ENCODE measurements at regions not wholly inside any gene's neighbourhood (a gene's known extent, or its start where the extent isn't known, plus 50 kb on each side); places are given as distances from the start of the nearest gene placed in this dataset.

DNA sequence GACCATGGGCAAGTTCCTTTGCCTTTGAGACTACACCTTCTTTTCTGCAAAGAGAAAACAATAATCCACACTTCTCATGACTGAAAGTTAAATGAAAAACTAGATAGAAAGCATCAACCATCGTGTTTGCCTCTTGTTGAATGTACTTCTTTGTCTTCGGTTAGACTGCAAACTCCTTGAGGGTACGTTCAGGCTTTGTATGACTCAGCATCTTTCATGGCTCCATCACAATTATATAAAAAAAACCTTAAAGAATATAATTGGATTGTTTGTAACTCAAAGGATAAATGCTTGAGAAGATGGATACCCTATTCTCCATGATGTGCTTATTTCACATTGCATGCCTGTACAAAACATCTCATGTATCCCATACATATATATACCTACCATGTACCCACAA, 439.2 kb downstream of the MAFB start:
- Histone ChIP-seq H2AFZ (no peak overlapping the region), H3K79me2 (replicated peaks; ENCODE audit: insufficient read depth) (no peaks in the 10 kb centered on the region; the same call in 1 of the 2 replicates), H3K4me2 (no peak overlapping the region), H3K9me2 (ENCODE audit: insufficient read depth) (no peaks in the 10 kb centered on the region), H3F3A (replicated peaks; ENCODE audit: low read depth) (no peaks in the 10 kb centered on the region), H3K4me3 (no peak overlapping the region), H3K27me3 (ENCODE audit: insufficient read depth) (no peaks in the 10 kb centered on the region), H4K20me1 (replicated peaks; ENCODE audit: insufficient read depth) (no peaks in the 10 kb centered on the region), H3K27ac (ENCODE audit: low read depth) (no peak overlapping the region), H3K36me3 (ENCODE audit: insufficient read depth) (no peaks in the 10 kb centered on the region), H3K4me1 (ENCODE audit: insufficient read depth) (no peaks in the 10 kb centered on the region)
- no peak for TF ChIP-seq CREB1 (CRISPR knock-in tag; IDR thresholded peaks at IDR 0.05; ENCODE audit: low read depth)
- TF ChIP-seq JUNB (IDR thresholded peaks at IDR 0.05; ENCODE audit: unreplicated experiment): no peak
- no peak for TF ChIP-seq ZNF114 (CRISPR knock-in tag; IDR thresholded peaks at IDR 0.05)
- no peak for TF ChIP-seq EZH2phosphoT487 (IDR thresholded peaks at IDR 0.05; ENCODE audit: unreplicated experiment)
- no peak for TF ChIP-seq STAT1 (IDR thresholded peaks at IDR 0.05; ENCODE audit: unreplicated experiment)
- TF ChIP-seq, protein P1, sequence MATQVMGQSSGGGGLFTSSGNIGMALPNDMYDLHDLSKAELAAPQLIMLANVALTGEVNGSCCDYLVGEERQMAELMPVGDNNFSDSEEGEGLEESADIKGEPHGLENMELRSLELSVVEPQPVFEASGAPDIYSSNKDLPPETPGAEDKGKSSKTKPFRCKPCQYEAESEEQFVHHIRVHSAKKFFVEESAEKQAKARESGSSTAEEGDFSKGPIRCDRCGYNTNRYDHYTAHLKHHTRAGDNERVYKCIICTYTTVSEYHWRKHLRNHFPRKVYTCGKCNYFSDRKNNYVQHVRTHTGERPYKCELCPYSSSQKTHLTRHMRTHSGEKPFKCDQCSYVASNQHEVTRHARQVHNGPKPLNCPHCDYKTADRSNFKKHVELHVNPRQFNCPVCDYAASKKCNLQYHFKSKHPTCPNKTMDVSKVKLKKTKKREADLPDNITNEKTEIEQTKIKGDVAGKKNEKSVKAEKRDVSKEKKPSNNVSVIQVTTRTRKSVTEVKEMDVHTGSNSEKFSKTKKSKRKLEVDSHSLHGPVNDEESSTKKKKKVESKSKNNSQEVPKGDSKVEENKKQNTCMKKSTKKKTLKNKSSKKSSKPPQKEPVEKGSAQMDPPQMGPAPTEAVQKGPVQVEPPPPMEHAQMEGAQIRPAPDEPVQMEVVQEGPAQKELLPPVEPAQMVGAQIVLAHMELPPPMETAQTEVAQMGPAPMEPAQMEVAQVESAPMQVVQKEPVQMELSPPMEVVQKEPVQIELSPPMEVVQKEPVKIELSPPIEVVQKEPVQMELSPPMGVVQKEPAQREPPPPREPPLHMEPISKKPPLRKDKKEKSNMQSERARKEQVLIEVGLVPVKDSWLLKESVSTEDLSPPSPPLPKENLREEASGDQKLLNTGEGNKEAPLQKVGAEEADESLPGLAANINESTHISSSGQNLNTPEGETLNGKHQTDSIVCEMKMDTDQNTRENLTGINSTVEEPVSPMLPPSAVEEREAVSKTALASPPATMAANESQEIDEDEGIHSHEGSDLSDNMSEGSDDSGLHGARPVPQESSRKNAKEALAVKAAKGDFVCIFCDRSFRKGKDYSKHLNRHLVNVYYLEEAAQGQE (IDR thresholded peaks at IDR 0.05; ENCODE audit: unreplicated experiment): no peak
- TF ChIP-seq, protein P2, sequence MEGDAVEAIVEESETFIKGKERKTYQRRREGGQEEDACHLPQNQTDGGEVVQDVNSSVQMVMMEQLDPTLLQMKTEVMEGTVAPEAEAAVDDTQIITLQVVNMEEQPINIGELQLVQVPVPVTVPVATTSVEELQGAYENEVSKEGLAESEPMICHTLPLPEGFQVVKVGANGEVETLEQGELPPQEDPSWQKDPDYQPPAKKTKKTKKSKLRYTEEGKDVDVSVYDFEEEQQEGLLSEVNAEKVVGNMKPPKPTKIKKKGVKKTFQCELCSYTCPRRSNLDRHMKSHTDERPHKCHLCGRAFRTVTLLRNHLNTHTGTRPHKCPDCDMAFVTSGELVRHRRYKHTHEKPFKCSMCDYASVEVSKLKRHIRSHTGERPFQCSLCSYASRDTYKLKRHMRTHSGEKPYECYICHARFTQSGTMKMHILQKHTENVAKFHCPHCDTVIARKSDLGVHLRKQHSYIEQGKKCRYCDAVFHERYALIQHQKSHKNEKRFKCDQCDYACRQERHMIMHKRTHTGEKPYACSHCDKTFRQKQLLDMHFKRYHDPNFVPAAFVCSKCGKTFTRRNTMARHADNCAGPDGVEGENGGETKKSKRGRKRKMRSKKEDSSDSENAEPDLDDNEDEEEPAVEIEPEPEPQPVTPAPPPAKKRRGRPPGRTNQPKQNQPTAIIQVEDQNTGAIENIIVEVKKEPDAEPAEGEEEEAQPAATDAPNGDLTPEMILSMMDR (conservative IDR thresholded peaks at IDR 0.05; ENCODE audit: low read depth in 2 of 2): no peak
- TF ChIP-seq ZNF331 (CRISPR knock-in tag; IDR thresholded peaks at IDR 0.05; ENCODE audit: low read depth): no peak
- no peak for TF ChIP-seq POLR2AphosphoS5 (IDR thresholded peaks at IDR 0.05; ENCODE audit: low read depth)
- TF ChIP-seq, protein P3, sequence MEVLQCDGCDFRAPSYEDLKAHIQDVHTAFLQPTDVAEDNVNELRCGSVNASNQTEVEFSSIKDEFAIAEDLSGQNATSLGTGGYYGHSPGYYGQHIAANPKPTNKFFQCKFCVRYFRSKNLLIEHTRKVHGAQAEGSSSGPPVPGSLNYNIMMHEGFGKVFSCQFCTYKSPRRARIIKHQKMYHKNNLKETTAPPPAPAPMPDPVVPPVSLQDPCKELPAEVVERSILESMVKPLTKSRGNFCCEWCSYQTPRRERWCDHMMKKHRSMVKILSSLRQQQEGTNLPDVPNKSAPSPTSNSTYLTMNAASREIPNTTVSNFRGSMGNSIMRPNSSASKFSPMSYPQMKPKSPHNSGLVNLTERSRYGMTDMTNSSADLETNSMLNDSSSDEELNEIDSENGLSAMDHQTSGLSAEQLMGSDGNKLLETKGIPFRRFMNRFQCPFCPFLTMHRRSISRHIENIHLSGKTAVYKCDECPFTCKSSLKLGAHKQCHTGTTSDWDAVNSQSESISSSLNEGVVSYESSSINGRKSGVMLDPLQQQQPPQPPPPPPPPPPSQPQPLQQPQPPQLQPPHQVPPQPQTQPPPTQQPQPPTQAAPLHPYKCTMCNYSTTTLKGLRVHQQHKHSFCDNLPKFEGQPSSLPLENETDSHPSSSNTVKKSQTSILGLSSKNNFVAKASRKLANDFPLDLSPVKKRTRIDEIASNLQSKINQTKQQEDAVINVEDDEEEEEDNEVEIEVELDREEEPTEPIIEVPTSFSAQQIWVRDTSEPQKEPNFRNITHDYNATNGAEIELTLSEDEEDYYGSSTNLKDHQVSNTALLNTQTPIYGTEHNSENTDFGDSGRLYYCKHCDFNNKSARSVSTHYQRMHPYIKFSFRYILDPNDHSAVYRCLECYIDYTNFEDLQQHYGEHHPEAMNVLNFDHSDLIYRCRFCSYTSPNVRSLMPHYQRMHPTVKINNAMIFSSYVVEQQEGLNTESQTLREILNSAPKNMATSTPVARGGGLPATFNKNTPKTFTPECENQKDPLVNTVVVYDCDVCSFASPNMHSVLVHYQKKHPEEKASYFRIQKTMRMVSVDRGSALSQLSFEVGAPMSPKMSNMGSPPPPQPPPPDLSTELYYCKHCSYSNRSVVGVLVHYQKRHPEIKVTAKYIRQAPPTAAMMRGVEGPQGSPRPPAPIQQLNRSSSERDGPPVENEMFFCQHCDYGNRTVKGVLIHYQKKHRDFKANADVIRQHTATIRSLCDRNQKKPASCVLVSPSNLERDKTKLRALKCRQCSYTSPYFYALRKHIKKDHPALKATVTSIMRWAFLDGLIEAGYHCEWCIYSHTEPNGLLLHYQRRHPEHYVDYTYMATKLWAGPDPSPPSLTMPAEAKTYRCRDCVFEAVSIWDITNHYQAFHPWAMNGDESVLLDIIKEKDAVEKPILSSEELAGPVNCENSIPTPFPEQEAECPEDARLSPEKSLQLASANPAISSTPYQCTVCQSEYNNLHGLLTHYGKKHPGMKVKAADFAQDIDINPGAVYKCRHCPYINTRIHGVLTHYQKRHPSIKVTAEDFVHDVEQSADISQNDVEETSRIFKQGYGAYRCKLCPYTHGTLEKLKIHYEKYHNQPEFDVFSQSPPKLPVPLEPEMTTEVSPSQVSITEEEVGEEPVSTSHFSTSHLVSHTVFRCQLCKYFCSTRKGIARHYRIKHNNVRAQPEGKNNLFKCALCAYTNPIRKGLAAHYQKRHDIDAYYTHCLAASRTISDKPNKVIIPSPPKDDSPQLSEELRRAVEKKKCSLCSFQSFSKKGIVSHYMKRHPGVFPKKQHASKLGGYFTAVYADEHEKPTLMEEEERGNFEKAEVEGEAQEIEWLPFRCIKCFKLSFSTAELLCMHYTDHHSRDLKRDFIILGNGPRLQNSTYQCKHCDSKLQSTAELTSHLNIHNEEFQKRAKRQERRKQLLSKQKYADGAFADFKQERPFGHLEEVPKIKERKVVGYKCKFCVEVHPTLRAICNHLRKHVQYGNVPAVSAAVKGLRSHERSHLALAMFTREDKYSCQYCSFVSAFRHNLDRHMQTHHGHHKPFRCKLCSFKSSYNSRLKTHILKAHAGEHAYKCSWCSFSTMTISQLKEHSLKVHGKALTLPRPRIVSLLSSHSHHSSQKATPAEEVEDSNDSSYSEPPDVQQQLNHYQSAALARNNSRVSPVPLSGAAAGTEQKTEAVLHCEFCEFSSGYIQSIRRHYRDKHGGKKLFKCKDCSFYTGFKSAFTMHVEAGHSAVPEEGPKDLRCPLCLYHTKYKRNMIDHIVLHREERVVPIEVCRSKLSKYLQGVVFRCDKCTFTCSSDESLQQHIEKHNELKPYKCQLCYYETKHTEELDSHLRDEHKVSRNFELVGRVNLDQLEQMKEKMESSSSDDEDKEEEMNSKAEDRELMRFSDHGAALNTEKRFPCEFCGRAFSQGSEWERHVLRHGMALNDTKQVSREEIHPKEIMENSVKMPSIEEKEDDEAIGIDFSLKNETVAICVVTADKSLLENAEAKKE (CRISPR knock-in tag; IDR thresholded peaks at IDR 0.05): no peak
- TF ChIP-seq NANOG (IDR thresholded peaks at IDR 0.05; ENCODE audit: borderline replicate concordance): no peak
- no peak for TF ChIP-seq EZH2 (IDR thresholded peaks at IDR 0.05; ENCODE audit: low read depth, unreplicated experiment)
- TF ChIP-seq, protein P4, sequence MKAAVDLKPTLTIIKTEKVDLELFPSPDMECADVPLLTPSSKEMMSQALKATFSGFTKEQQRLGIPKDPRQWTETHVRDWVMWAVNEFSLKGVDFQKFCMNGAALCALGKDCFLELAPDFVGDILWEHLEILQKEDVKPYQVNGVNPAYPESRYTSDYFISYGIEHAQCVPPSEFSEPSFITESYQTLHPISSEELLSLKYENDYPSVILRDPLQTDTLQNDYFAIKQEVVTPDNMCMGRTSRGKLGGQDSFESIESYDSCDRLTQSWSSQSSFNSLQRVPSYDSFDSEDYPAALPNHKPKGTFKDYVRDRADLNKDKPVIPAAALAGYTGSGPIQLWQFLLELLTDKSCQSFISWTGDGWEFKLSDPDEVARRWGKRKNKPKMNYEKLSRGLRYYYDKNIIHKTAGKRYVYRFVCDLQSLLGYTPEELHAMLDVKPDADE (IDR thresholded peaks at IDR 0.05): no peak
- H3K4me1 Mint-ChIP-seq: peaks cover 6% of the 10 kb centered on the region; the same call in 2 of the 3 replicates
- DNase-seq (ENCODE audit: low spot score) (no peak), ATAC-seq (no peak)
- no peaks in the 10 kb centered on the region for H3K27me3 Mint-ChIP-seq (ENCODE audit: insufficient read depth, low read depth, poor library complexity)
- no peak overlapping the region for H3K4me3 Mint-ChIP-seq
- H3K27ac Mint-ChIP-seq: no peak overlapping the region
- peaks cover 7% of the 10 kb centered on the region; the same call in 2 of the 3 replicates for H3K9me3 Mint-ChIP-seq
- peaks cover 26% of the 10 kb centered on the region for H3K36me3 Mint-ChIP-seq (ENCODE audit: low read depth)
